HCT116 (cell line): ENCODE measurements at regions not wholly inside any gene's neighbourhood (a gene's known extent, or its start where the extent isn't known, plus 50 kb on each side); places are given as distances from the start of the nearest gene placed in this dataset.

ENCODE experiments used
- CBX3 ChIP-seq: IDR thresholded peaks from 2 replicates; pipeline ENCODE4 v1.6.1; 2012; ENCODE audit warnings: low read depth
- CEBPB ChIP-seq: IDR thresholded peaks from 2 replicates; pipeline ENCODE4 v1.6.1; 2012; ENCODE audit warnings: low read depth
- EZH2phosphoT487 ChIP-seq: fragments of 200-600 bp; IDR thresholded peaks from 2 replicates; pipeline ENCODE4 v1.6.1; 2018; ENCODE audit warnings: antibody characterized with exemption, borderline replicate concordance
- JUND ChIP-seq: IDR thresholded peaks from 2 replicates; pipeline ENCODE4 v1.6.1; 2012
- POLR2A ChIP-seq: IDR thresholded peaks from 2 replicates; pipeline ENCODE4 v1.7.0; 2011; ENCODE audit warnings: borderline replicate concordance; ENCODE audit not compliant: insufficient read depth, insufficient read length; ENCODE audit errors: extremely low read depth
- POLR2AphosphoS5 ChIP-seq: IDR thresholded peaks from 2 replicates; pipeline ENCODE4 v1.6.1; 2011; ENCODE audit warnings: mild to moderate bottlenecking, low read depth, low read length, moderate library complexity
- YY1 ChIP-seq: IDR thresholded peaks from 2 replicates; pipeline ENCODE4 v1.6.1; 2011; ENCODE audit warnings: low read length, low read depth, moderate library complexity, mild to moderate bottlenecking; ENCODE audit not compliant: insufficient replicate concordance; ENCODE audit errors: extremely low read depth
- TF ChIP-seq, protein P1 (sequence below), 3 experiments: fragments of 200-600 bp in 1 of 3; sonication (generic) in 1 of 3; IDR thresholded peaks in 2 of 3; conservative IDR thresholded peaks in 1 of 3; 2 replicates each; pipeline ENCODE4 v1.5.1; 2012 to 2017; ENCODE audit warnings: low read depth in 2 of 3, low read length in 2 of 3, antibody characterized with exemption in 1 of 3, borderline replicate concordance in 1 of 3, control low read depth in 1 of 3, mild to moderate bottlenecking in 1 of 3, mixed read lengths in 1 of 3, mixed run types in 1 of 3, moderate library complexity in 1 of 3; ENCODE audit not compliant: insufficient read depth in 1 of 3
- TF ChIP-seq, protein P2 (sequence below): IDR thresholded peaks from 2 replicates; pipeline ENCODE4 v1.6.1; 2012
- TF ChIP-seq, protein P3 (sequence below): IDR thresholded peaks from 2 replicates; pipeline ENCODE4 v1.6.1; 2012

DNA sequence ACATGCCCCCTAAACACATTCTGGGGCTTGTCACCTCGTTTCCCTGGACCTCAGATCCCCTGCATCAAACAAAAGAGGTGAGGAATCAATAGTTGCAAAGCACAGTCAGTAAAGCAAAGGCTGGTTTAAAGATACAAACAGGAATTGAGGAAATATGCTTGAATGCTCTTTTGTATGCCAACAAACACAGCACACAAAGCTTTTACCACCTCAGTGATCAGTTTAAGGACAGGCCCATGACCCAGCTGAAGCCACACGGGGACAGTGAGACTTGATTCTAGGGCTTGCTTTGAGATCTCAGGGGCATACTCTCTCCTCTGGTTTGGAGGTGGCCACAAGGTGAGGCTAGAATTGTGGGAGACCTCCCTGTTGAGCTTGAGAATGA, 182.9 kb upstream of the CST7 start:
- TF ChIP-seq YY1 (no peak), POLR2A (no peak), CBX3 (no peak), JUND (no peak), CEBPB (no peak), POLR2AphosphoS5 (no peak), EZH2phosphoT487 (no peak)
- TF ChIP-seq, protein P1, sequence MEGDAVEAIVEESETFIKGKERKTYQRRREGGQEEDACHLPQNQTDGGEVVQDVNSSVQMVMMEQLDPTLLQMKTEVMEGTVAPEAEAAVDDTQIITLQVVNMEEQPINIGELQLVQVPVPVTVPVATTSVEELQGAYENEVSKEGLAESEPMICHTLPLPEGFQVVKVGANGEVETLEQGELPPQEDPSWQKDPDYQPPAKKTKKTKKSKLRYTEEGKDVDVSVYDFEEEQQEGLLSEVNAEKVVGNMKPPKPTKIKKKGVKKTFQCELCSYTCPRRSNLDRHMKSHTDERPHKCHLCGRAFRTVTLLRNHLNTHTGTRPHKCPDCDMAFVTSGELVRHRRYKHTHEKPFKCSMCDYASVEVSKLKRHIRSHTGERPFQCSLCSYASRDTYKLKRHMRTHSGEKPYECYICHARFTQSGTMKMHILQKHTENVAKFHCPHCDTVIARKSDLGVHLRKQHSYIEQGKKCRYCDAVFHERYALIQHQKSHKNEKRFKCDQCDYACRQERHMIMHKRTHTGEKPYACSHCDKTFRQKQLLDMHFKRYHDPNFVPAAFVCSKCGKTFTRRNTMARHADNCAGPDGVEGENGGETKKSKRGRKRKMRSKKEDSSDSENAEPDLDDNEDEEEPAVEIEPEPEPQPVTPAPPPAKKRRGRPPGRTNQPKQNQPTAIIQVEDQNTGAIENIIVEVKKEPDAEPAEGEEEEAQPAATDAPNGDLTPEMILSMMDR (IDR thresholded peaks at IDR 0.05 in 2 of 3, conservative IDR thresholded peaks at IDR 0.05 in 1 of 3; ENCODE audit: borderline replicate concordance in 1 of 3, insufficient read depth in 1 of 3, low read depth in 2 of 3, low read length in 2 of 3) = no peak
- TF ChIP-seq, protein P2, sequence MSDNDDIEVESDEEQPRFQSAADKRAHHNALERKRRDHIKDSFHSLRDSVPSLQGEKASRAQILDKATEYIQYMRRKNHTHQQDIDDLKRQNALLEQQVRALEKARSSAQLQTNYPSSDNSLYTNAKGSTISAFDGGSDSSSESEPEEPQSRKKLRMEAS = no peak
- TF ChIP-seq, protein P3, sequence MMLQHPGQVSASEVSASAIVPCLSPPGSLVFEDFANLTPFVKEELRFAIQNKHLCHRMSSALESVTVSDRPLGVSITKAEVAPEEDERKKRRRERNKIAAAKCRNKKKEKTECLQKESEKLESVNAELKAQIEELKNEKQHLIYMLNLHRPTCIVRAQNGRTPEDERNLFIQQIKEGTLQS = no peak
